HG02623 (cell line): ENCODE measurements at regions not wholly inside any gene's neighbourhood (a gene's known extent, or its start where the extent isn't known, plus 50 kb on each side); places are given as distances from the start of the nearest gene placed in this dataset.
"Not testable (repeated sequence)": the region's sequence is repeated elsewhere in the genome, so short reads cannot be mapped to it uniquely, and the experiment has no call there.

Experiments
- ATAC-seq: cut with Tn5 transposase; IDR thresholded peaks from one replicate; pipeline ENCODE4 v1.9.1; 2021; ENCODE audit warnings: moderate library complexity; ENCODE audit not compliant: unreplicated experiment

DNA sequence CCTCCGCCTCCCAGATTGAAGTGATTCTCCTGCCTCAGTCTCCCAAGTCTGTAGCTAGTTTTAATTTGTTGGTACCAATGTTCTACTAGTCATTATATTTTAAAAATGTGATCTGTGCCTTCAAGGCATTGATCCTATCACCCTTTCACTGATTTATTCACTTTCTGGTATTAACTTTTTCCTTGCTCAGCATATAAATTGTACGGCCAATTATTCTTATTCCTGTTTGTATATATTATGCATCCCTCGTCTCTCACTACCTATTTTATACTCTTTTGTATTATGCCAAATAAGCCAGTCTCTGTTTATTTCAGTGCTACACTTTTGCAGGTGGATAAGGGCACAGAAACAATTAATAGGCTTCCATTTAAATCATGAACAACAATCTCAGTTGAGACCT lies 620.2 kb upstream of the BCHE start:
- ATAC-seq, result no peak

GRCh38 chr3:166456286-166456685 lies 619.1 kb upstream of the BCHE start:
- ATAC-seq, result no peak

DNA sequence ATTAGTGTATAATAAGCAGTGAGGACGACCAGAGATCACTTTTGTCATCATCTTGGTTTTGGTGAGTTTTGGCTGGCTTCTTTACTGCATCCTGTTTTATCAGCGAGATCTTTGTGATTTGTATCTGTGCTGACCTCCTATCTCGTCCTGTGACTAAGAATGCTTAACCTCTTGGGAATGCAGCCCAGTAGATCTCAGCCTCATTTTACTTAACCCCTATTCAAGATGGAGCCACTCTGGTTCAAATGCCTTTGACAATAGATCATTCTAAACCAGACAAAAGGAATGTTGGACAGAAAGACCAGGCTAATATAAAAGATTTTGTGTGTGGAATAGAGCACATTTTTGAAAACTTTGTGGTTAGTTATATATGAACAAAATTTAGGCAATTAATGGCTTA lies 618.5 kb upstream of the BCHE start:
- no peak for ATAC-seq

DNA sequence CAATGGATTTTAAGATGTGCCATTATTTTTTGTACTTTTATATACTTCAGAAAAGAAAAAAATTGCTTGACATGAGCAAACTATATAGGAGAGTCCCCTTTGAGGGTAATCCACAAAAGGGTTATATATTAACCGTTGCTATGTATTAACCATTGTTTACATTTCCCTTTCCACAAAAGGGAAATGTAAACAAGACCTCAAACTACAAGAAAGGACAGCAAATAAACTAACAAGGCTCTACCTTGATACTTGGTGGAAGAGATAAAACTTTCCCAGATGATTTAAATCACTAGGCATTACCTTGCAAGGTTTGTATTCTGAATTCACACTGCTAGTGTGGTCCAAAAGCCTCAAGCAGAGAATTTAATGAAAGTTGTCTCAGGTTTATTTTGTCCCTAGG lies 616.3 kb upstream of the BCHE start:
- ATAC-seq, result no peak

DNA sequence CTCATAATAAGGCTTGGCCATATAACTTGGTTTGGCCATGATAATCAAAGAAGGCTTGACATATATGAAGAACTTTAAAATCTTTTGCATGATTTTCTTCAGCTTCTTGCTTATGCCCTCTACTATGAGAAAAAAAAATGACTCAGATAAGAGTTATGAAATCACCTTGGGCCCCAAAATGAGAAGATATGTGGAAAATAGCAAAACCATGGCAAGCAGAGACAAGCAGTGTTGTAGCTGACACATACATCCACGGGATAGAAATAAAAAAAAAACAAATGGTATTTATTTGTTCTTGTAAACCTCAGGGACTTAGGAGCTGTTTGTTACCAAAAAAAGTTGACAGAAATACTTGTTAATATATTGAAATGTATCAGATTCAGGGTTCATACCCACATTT lies 614.8 kb upstream of the BCHE start:
- ATAC-seq, result no peak

DNA sequence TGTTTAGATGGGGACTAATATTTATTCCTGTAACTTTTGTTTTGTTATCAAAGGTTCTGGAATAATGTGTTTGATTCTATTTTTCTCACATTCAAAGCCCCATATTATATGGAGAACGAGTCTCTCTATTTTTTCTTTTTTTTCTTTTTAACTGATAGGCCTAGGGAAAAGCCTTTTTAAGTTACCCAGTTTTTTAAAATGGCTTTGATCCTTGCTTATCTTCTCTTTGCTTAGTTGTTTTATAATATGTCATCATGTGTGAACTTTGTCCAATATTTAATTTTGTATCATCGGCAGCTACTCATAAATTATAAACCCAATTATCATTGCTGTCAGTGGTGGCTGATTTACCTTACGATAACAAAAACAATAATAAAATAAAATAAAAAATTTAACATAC lies 610.3 kb upstream of the BCHE start:
- no peak for ATAC-seq

DNA sequence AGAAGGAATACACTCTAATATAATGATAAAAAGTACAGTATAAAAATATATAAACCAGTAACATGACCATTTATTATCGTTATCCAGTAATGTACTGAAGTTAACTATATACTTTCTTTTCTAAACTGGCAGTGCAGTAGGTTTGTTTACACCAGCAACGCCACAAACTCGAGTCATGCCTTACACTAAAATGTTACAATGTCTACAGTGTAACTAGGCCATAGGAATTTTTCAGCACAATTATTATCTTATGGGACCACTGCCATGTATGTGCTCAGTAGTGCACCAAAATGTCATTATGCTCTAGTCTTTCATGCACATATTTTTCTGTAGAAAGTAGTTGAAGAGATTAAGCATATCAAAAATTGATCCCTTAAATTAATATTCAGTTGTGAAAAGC lies 609.8 kb upstream of the BCHE start:
- ATAC-seq, result no peak

GRCh38 chr3:166446291-166446690 lies 609.1 kb upstream of the BCHE start:
- ATAC-seq, result no peak

- no peak for ATAC-seq
These were observed 608.6 kb upstream of the BCHE start for GRCh38 chr3:166445865-166446264.

DNA sequence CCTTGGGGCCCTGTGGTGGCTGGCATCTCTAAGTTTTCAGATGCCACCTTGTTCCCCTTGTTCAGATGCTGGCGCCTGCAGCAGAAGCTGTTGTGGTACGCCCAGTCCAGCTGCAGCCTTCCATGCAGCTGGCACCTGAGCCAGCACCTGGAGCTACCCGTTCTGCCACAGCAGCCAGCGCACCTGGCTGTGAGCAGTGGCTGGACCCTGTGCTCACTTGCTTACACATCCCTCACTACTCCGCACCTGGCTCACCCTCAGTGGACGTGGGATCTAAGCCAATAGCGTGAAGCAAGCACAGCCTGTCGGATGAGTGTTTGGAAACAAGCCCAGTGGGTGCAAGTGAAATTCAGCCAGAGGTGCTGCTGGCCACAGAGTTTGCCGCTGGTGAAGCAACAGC lies 607.5 kb upstream of the BCHE start:
- no peak for ATAC-seq

GRCh38 chr3:166444336-166444735 lies 607.1 kb upstream of the BCHE start:
- ATAC-seq, result no peak

- no peak for ATAC-seq
These were observed 598.3 kb upstream of the BCHE start for GRCh38 chr3:166435469-166436057.

GRCh38 chr3:166433060-166433459 lies 595.8 kb upstream of the BCHE start:
- no peak for ATAC-seq

- ATAC-seq, result no peak
These were observed 588.8 kb upstream of the BCHE start for GRCh38 chr3:166425900-166426611.

- no peak for ATAC-seq
These were observed 587.8 kb upstream of the BCHE start for GRCh38 chr3:166425021-166425420.

DNA sequence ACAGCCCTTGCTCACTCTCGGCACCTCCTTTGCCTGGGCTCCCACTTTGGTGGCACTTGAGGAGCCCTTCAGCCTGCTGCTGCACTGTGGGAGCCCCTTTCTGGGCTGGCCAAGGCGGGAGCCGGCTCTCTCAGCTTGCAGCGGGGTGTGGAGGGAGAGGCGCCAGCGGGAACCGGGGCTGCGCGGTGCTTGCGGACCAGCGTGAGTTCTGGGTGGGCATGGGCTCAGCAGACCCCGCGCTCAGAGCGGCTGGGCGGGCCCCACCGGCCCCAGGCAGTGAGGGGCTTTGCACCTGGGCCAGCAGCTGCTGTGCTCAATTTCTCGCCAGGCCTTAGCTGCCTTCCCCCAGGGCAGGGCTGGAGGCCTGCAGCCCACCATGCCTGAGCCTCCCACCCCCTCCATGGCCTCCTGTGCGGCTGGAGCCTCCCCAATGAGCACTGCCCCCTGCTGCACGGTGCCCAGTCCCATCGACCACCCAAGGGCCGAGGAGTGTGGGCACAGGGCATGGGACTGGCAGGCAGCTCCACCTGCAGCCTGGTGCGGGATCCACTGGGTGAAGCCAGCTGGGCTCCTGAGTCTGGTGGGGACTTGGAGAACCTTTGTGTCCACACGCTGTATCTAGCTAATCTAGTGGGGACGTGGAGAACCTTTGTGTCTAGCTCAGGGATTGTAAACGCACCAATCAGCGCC lies 586.7 kb upstream of the BCHE start:
- not testable (repeated sequence) for ATAC-seq

DNA sequence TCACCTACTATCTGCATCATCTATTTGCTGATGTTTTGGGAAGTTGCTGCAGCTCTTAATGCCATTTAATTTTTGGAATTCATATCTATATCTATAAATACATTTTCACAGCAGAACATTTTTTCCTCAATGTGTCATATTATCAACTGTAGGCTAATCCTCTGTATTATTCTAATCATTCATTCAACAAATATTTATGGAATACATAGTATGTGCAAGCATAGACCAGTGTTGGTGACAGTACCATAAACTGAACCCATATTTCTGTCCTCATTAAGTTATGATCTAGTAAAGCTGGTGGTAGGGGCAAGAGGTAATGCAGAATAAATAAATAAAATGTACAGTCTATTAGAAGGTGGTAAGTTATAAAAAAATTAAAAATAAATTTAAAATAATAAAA lies 585.3 kb upstream of the BCHE start:
- ATAC-seq, result no peak

DNA sequence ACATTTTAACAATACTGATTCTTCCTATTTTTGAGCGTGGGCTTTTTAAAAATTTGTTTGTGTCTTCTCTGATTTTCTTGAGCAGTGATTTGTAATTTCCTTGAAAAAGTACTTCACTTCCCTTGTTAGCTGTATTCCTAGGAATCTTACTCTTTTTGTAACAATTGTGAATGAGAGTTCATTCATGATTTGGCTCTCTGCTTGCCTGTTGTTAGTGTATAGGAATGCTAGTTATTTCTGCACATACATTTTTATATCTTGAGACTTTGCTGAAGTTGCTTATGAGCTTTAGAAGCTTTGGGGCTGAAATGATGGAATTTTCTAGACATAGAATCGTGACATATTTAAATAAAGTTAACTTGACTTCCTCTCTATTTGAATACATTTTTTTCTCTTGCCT lies 582.8 kb upstream of the BCHE start:
- ATAC-seq, result no peak

GRCh38 chr3:166405896-166406295 lies 568.7 kb upstream of the BCHE start:
- no peak for ATAC-seq

DNA sequence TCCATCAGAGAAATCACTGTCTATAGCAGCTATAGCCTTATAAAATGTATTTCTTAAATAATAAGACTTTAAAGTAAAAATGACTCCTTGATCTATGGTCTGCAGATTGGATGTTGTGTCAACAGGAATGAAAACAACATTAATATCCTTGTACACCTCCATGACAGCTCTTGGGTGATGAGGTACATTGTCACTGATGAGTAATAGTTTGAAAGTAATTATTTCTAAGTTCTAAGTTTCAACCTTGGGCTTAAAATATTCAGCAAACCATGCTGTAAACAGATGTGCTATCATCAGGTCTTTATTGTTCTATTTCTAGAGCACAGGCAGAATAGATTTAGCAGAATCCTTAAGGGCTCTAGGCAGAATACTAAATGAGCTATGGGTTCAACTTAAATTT lies 568.2 kb upstream of the BCHE start:
- ATAC-seq, result no peak

- ATAC-seq, result no peak
These were observed 553.1 kb upstream of the BCHE start for GRCh38 chr3:166390303-166390702.

GRCh38 chr3:166388321-166388720 lies 551.1 kb upstream of the BCHE start:
- no peak for ATAC-seq
